ENCODE measurements at regions not wholly inside any gene's neighbourhood (a gene's known extent, or its start where the extent isn't known, plus 50 kb on each side); places are given as distances from the start of the nearest gene placed in this dataset.

- Histone ChIP-seq H3K23me2 (ENCODE audit: low read depth, low read length) (no peaks in the 10 kb centered on the region), H4K20me1 (replicated peaks in 1 of 2; ENCODE audit: control insufficient read depth in 1 of 2, insufficient read depth in 2 of 2, low read length in 2 of 2) (no peaks in the 10 kb centered on the region), H2BK15ac (ENCODE audit: low read length) (no peak overlapping the region), H4K5ac (ENCODE audit: insufficient read length, low read depth, low read length) (no peak overlapping the region), H2BK5ac (ENCODE audit: low read depth, low read length) (no peak overlapping the region), H2BK120ac (replicated peaks; ENCODE audit: low read depth, low read length) (no peak overlapping the region), H3K23ac (ENCODE audit: insufficient read length) (no peak overlapping the region), H2AFZ (ENCODE audit: low read length) (no peak overlapping the region), H3K27ac (ENCODE audit: low read depth, low read length) (no peak overlapping the region), H2BK20ac (ENCODE audit: low read length) (no peak overlapping the region), H3K4me3 (ENCODE audit: extremely low read depth in 1 of 4, insufficient read depth in 2 of 4, low read depth in 3 of 4, low read length in 4 of 4) (no peak overlapping the region), H2BK12ac (ENCODE audit: low read depth, low read length) (no peak overlapping the region), H4K8ac (ENCODE audit: extremely low read depth, insufficient read depth, low read length) (peak overlapping the region; percentile 69; the same call in 1 of the 2 replicates), H3K4me2 (ENCODE audit: insufficient read depth in 1 of 2, low read depth in 2 of 2, low read length in 2 of 2) (no peak overlapping the region), H2AK5ac (ENCODE audit: low read depth, low read length) (no peak overlapping the region), H3K4ac (replicated peaks; ENCODE audit: insufficient read length, low read depth, low read length) (no peak overlapping the region), H3K18ac (ENCODE audit: extremely low read depth, low read length) (no peak overlapping the region), H3K9me3 (ENCODE audit: insufficient read depth in 2 of 2, low read depth in 1 of 2, low read length in 1 of 2) (no peaks in the 10 kb centered on the region), H3K4me1 (replicated peaks in 1 of 4; ENCODE audit: control insufficient read depth in 3 of 4, insufficient read depth in 4 of 4, low read length in 3 of 4) (peaks cover 0 to 13% (median 6%) of the 10 kb centered on the region in 4 experiments; a peak in 4 of 7 replicates), H3K56ac (replicated peaks; ENCODE audit: insufficient read length, low read depth, low read length) (no peak overlapping the region), H3K79me1 (ENCODE audit: low read depth, low read length) (no peaks in the 10 kb centered on the region), H3K27me3 (replicated peaks in 1 of 4; ENCODE audit: control insufficient read depth in 3 of 4, extremely low read depth in 1 of 4, insufficient read depth in 3 of 4, low read length in 3 of 4) (no peaks in the 10 kb centered on the region), H3K36me3 (ENCODE audit: control insufficient read depth in 2 of 4, insufficient read depth in 4 of 4, low read length in 3 of 4) (no peaks in the 10 kb centered on the region), H3K9ac (replicated peaks in 1 of 4; ENCODE audit: extremely low read depth in 1 of 4, low read depth in 3 of 4, low read length in 3 of 4) (no peak overlapping the region), H4K91ac (replicated peaks; ENCODE audit: insufficient read length, low read length) (no peak overlapping the region), H3K79me2 (ENCODE audit: control insufficient read depth in 1 of 2, insufficient read depth in 2 of 2, low read length in 2 of 2) (no peaks in the 10 kb centered on the region), H3K14ac (ENCODE audit: insufficient read length) (no peak overlapping the region)
- POLR2A ChIA-PET (ENCODE audit: partially characterized antibody): no interaction called here
- DNase-seq (ENCODE audit: low read depth in 1 of 2, low spot score in 2 of 2): no peak
- WGBS, 2 experiments (ENCODE audit: extremely low coverage in 1 of 2, insufficient coverage in 1 of 2, insufficient read length in 1 of 2, insufficient replicate concordance in 2 of 2, low coverage in 1 of 2, low lambda C conversion rate in 2 of 2, missing lambda C conversion rate in 1 of 2): 93% methylated on average over 11 of the region's 11 CpGs; no CpG with 5 or more reads in 1 of the 2 experiments
- CTCF ChIA-PET (ENCODE audit: partially characterized antibody): interaction anchor here (1.8 kb wide), 1 partner anchor 14 kb away, joined by 3 read pairs; no protein-coding TSS in a partner anchor
- FAIRE-seq: no peak
- TF ChIP-seq SIRT6 (IDR thresholded peaks at IDR 0.05; ENCODE audit: low read length): no peak
- no peak for TF ChIP-seq SIX5 (IDR thresholded peaks at IDR 0.05; ENCODE audit: low read depth, low read length)
- no peak for TF ChIP-seq CTCF (IDR thresholded peaks at IDR 0.05; ENCODE audit: control extremely low read depth in 1 of 3, insufficient read depth in 1 of 3, low read depth in 1 of 3, low read length in 3 of 3)
- no peak for TF ChIP-seq TAF1 (IDR thresholded peaks at IDR 0.05; ENCODE audit: low read depth, low read length)
- TF ChIP-seq SRF (IDR thresholded peaks at IDR 0.05; ENCODE audit: low read depth, low read length): no peak
- TF ChIP-seq ZNF274 (IDR thresholded peaks at IDR 0.05; ENCODE audit: borderline replicate concordance, extremely low read depth, low read length): no peak
- no peak for TF ChIP-seq POU5F1 (IDR thresholded peaks at IDR 0.05; ENCODE audit: low read depth, low read length)
- TF ChIP-seq POLR2A (IDR thresholded peaks at IDR 0.05; ENCODE audit: control extremely low read depth in 1 of 2, low read depth in 2 of 2, low read length in 2 of 2): no peak
- no peak for TF ChIP-seq RFX5 (IDR thresholded peaks at IDR 0.05; ENCODE audit: borderline replicate concordance, low read depth, low read length)
- no peak for TF ChIP-seq TEAD4 (IDR thresholded peaks at IDR 0.05; ENCODE audit: low read depth, low read length)
- no peak for TF ChIP-seq MAFK (IDR thresholded peaks at IDR 0.05; ENCODE audit: low read depth, low read length)
Observed at GRCh38 chr14:101620031-101620788, 58.9 kb downstream of the DIO3 start.
